Tibial artery (tissue), 4 donors: ENCODE measurements at regions not wholly inside any gene's neighbourhood (a gene's known extent, or its start where the extent isn't known, plus 50 kb on each side); places are given as distances from the start of the nearest gene placed in this dataset.

ENCODE experiments used
- DNase-seq, 2 donors: peaks; one replicate each; pipeline ENCODE4 v3.0.0-alpha.2; 2019
- H3K27ac ChIP-seq, 2 donors: fragments of 200-600 bp; sonication (generic) in 1 of 2; 1 replicate in 1 of 2; 2 replicates in 1 of 2; pipeline ENCODE4 v1.5.1; 2018 to 2019; ENCODE audit warnings: mild to moderate bottlenecking in 1 of 2
- H3K27me3 ChIP-seq, 2 donors: fragments of 200-600 bp; sonication (generic) in 1 of 2; one replicate each; pipeline versions ENCODE4 v1.5.1 to v1.6.0; 2016 to 2019
- H3K36me3 ChIP-seq, 3 donors: fragments of 200-600 bp; sonication (generic) in 2 of 3; one replicate each; pipeline ENCODE4 v1.5.1; 2016 to 2019; ENCODE audit warnings: mild to moderate bottlenecking in 2 of 3
- H3K4me1 ChIP-seq, 4 donors: fragments of 200-600 bp; sonication (generic) in 2 of 4; 1 replicate in 3 of 4; 2 replicates in 1 of 4; pipeline ENCODE4 v1.5.1; 2016 to 2019
- H3K4me3 ChIP-seq, 2 donors: fragments of 200-600 bp; sonication (generic) in 1 of 2; 1 replicate in 1 of 2; 2 replicates in 1 of 2; pipeline ENCODE4 v1.5.1; 2018 to 2019; ENCODE audit warnings: mild to moderate bottlenecking in 2 of 2
- H3K9me3 ChIP-seq, 3 donors: fragments of 200-600 bp; sonication (generic) in 1 of 3; one replicate each; pipeline ENCODE4 v1.5.1; 2016 to 2019
- intact Hi-C: fragments of 100-400 bp; cut with DNase I; formaldehyde crosslinking; loops from one replicate; pipeline ENCODE4 v1.15.0; 2023; ENCODE audit warnings: low total_unique reads
- TF ChIP-seq, protein P1 (sequence below), 2 experiments: fragments of 200-600 bp in 1 of 2; fragments of 450-650 bp in 1 of 2; IDR thresholded peaks; one replicate each; pipeline ENCODE4 v1.5.1; 2017 to 2019; ENCODE audit warnings: antibody characterized with exemption in 2 of 2, mild to moderate bottlenecking in 1 of 2, moderate library complexity in 1 of 2

DNA sequence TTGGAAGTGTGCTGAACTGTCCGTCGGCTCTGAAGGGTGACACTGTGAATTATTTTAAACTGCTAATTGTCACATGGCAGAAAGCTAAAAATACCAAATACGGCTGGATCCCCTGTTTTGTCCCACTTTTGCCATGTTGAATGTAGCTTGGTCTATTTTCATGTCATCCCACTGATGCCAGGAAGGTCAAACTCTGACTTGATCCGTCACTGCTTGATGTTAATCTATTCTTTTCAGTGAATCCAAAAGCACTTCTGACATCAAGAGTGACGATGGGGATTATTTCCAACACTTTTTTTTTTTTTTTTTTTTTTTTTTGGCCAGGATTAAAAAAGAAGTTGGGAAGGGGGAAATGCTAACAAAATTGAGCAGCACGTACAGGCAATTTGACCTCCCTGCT is 734.6 kb upstream of the TENM3 start:
- no peaks in the 10 kb centered on the region for H3K9me3 ChIP-seq
- no peak overlapping the region for H3K27ac ChIP-seq
- H3K36me3 ChIP-seq, result no peaks in the 10 kb centered on the region
- H3K4me1 ChIP-seq, result no peaks in the 10 kb centered on the region
- TF ChIP-seq, protein P1, sequence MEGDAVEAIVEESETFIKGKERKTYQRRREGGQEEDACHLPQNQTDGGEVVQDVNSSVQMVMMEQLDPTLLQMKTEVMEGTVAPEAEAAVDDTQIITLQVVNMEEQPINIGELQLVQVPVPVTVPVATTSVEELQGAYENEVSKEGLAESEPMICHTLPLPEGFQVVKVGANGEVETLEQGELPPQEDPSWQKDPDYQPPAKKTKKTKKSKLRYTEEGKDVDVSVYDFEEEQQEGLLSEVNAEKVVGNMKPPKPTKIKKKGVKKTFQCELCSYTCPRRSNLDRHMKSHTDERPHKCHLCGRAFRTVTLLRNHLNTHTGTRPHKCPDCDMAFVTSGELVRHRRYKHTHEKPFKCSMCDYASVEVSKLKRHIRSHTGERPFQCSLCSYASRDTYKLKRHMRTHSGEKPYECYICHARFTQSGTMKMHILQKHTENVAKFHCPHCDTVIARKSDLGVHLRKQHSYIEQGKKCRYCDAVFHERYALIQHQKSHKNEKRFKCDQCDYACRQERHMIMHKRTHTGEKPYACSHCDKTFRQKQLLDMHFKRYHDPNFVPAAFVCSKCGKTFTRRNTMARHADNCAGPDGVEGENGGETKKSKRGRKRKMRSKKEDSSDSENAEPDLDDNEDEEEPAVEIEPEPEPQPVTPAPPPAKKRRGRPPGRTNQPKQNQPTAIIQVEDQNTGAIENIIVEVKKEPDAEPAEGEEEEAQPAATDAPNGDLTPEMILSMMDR (IDR thresholded peaks at IDR 0.05), result no peak
- intact Hi-C loops, result no loop called here
- DNase-seq, result no peak
- H3K4me3 ChIP-seq, result no peak overlapping the region
- no peaks in the 10 kb centered on the region for H3K27me3 ChIP-seq

- Histone ChIP-seq H3K9me3 (no peaks in the 10 kb centered on the region), H3K27me3 (no peaks in the 10 kb centered on the region), H3K4me3 (no peak overlapping the region), H3K27ac (no peak overlapping the region), H3K4me1 (no peaks in the 10 kb centered on the region), H3K36me3 (no peaks in the 10 kb centered on the region)
- intact Hi-C loops, result no loop called here
- DNase-seq, result no peak
- TF ChIP-seq, protein P1 (IDR thresholded peaks at IDR 0.05), result no peak
Measured at GRCh38 chr4:181509073-181509472, 734.1 kb upstream of the TENM3 start.

GRCh38 chr4:181517491-181517890 is 725.7 kb upstream of the TENM3 start:
- TF ChIP-seq, protein P1 (IDR thresholded peaks at IDR 0.05), result no peak
- intact Hi-C loops, result no loop called here
- H3K27ac ChIP-seq, result no peak overlapping the region
- no peaks in the 10 kb centered on the region for H3K4me1 ChIP-seq
- no peaks in the 10 kb centered on the region for H3K36me3 ChIP-seq
- no peaks in the 10 kb centered on the region for H3K27me3 ChIP-seq
- no peak for DNase-seq
- no peaks in the 10 kb centered on the region for H3K9me3 ChIP-seq
- no peak overlapping the region for H3K4me3 ChIP-seq

GRCh38 chr4:181520790-181521189 is 722.4 kb upstream of the TENM3 start:
- TF ChIP-seq, protein P1 (IDR thresholded peaks at IDR 0.05), result no peak
- H3K4me1 ChIP-seq, result no peaks in the 10 kb centered on the region
- H3K4me3 ChIP-seq, result no peak overlapping the region
- H3K9me3 ChIP-seq, result no peaks in the 10 kb centered on the region
- no peaks in the 10 kb centered on the region for H3K36me3 ChIP-seq
- DNase-seq, result no peak
- intact Hi-C loops, result no loop called here
- H3K27me3 ChIP-seq, result no peaks in the 10 kb centered on the region
- H3K27ac ChIP-seq, result no peak overlapping the region

GRCh38 chr4:181523973-181524372 is 719.2 kb upstream of the TENM3 start:
- no peak for DNase-seq
- no peak overlapping the region for H3K4me3 ChIP-seq
- intact Hi-C loops, result no loop called here
- H3K27ac ChIP-seq, result no peak overlapping the region
- H3K4me1 ChIP-seq, result no peaks in the 10 kb centered on the region
- TF ChIP-seq, protein P1 (IDR thresholded peaks at IDR 0.05), result no peak
- no peaks in the 10 kb centered on the region for H3K9me3 ChIP-seq
- no peaks in the 10 kb centered on the region for H3K27me3 ChIP-seq
- H3K36me3 ChIP-seq, result no peaks in the 10 kb centered on the region

DNA sequence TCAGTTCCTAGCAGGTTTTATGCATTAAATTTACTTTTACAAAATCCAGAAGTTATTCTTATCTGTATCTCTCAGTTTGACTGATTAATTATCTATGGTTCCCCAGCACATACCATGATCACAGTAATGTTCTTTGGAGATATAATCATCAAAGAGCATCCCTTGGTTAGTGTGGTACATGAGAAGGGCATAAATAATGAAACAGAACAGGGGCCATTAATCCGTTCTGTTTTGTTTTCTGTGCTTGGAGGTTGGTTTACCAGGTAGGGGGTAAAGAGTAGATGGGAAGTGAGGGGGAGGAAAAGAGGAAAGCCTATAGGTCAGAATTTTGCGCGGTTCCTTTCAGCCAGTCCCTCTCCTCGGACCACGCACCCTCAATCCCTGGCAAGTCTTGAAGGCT is 718.7 kb upstream of the TENM3 start:
- H3K4me1 ChIP-seq, result no peaks in the 10 kb centered on the region
- H3K4me3 ChIP-seq, result no peak overlapping the region
- no peaks in the 10 kb centered on the region for H3K9me3 ChIP-seq
- no peaks in the 10 kb centered on the region for H3K27me3 ChIP-seq
- no peaks in the 10 kb centered on the region for H3K36me3 ChIP-seq
- H3K27ac ChIP-seq, result no peak overlapping the region
- DNase-seq, result no peak
- TF ChIP-seq, protein P1 (IDR thresholded peaks at IDR 0.05), result no peak
- intact Hi-C loops, result no loop called here
